Endothelial cell of umbilical vein (primary cell): ENCODE measurements at regions not wholly inside any gene's neighbourhood (a gene's known extent, or its start where the extent isn't known, plus 50 kb on each side); places are given as distances from the start of the nearest gene placed in this dataset.

Experiments used
- BruUV-seq: library from RNA; stranded (reverse); fragments of 400-500 nt; replicated peaks from 2 replicates; lab custom pipeline; 2021; lab: Mats Ljungman, UMichigan
- CTCF ChIA-PET: fragments of 300-600, 350-600 bp; sonication (Branson Sonifier 250); formaldehyde crosslinking; loops from one replicate; lab custom pipeline; 2021; ENCODE audit warnings: antibody characterized with exemption, inconsistent platforms; lab: Charles Lee
- POLR2A ChIA-PET: fragments of 300-600, 350-600 bp; sonication (Branson Sonifier 250); formaldehyde crosslinking; loops from one replicate; lab custom pipeline; 2021; ENCODE audit warnings: antibody characterized with exemption, inconsistent platforms; lab: Charles Lee
- DNase-seq: peaks from one replicate; pipeline ENCODE4 v3.0.0-alpha.2; 2011; ENCODE audit warnings: low read depth, low spot score
- FAIRE-seq: peaks from 2 replicates; lab custom pipeline; 2011; peaks lifted over from hg19 to GRCh38; lab: Jason Lieb, UNC
- H2AFZ ChIP-seq: 2 replicates; pipeline ENCODE4 v1.6.0; 2012; ENCODE audit warnings: low read depth, low read length, control low read depth, inconsistent platforms
- H3K27ac ChIP-seq: 2 replicates; pipeline ENCODE4 v1.5.1; 2011; ENCODE audit warnings: low read depth, mild to moderate bottlenecking, control low read depth, low read length, moderate library complexity; ENCODE audit not compliant: insufficient read depth
- H3K27me3 ChIP-seq, 2 experiments: 2 replicates each; pipeline versions ENCODE4 v1.6.0 to v1.6.1; 2011; ENCODE audit warnings: low read length in 2 of 2, mixed read lengths in 1 of 2; ENCODE audit not compliant: control insufficient read depth in 2 of 2, insufficient read depth in 2 of 2
- H3K36me3 ChIP-seq, 2 experiments: 2 replicates in 1 of 2; 3 replicates in 1 of 2; pipeline ENCODE4 v1.5.1; 2011; ENCODE audit warnings: low read length in 2 of 2, mild to moderate bottlenecking in 1 of 2, moderate library complexity in 1 of 2; ENCODE audit not compliant: control insufficient read depth in 2 of 2, insufficient read depth in 2 of 2; ENCODE audit errors: extremely low read depth in 1 of 2
- H3K4me1 ChIP-seq: 3 replicates; pipeline ENCODE4 v1.5.1; 2011; ENCODE audit warnings: mild to moderate bottlenecking, low read length; ENCODE audit not compliant: control insufficient read depth, insufficient read depth; ENCODE audit errors: extremely low read depth
- H3K4me2 ChIP-seq: 2 replicates; pipeline ENCODE4 v1.6.1; 2011; ENCODE audit warnings: low read length, control low read depth, mixed read lengths; ENCODE audit not compliant: insufficient read depth
- H3K4me3 ChIP-seq, 3 experiments: fragments of 200-600 bp in 1 of 3; sonication (generic), shearing (Covaris generic) in 1 of 3; replicated peaks in 1 of 3; 2 replicates each; pipeline ENCODE4 v1.5.1; 2011 to 2016; ENCODE audit warnings: control low read depth in 3 of 3, low read length in 3 of 3, mild to moderate bottlenecking in 2 of 3, inconsistent platforms in 1 of 3, low read depth in 1 of 3, moderate library complexity in 1 of 3; ENCODE audit not compliant: insufficient read depth in 1 of 3
- H3K79me2 ChIP-seq: 2 replicates; pipeline ENCODE4 v1.6.0; 2012; ENCODE audit warnings: low read length, inconsistent platforms; ENCODE audit not compliant: control insufficient read depth, insufficient read depth
- H3K9ac ChIP-seq: replicated peaks from 2 replicates; pipeline ENCODE3; 2011; ENCODE audit warnings: low read length, control low read depth; ENCODE audit not compliant: insufficient read depth; ENCODE audit errors: extremely low read depth
- H3K9me1 ChIP-seq: replicated peaks from 3 replicates; pipeline ENCODE4 v1.6.0; 2011; ENCODE audit warnings: mild to moderate bottlenecking, low read length; ENCODE audit not compliant: control insufficient read depth, insufficient read depth; ENCODE audit errors: extremely low read depth
- H3K9me3 ChIP-seq: replicated peaks from 2 replicates; pipeline ENCODE4 v1.5.1; 2012; ENCODE audit warnings: low read length, inconsistent platforms; ENCODE audit not compliant: control insufficient read depth, insufficient read depth
- H4K20me1 ChIP-seq: replicated peaks from 2 replicates; pipeline ENCODE3; 2011; ENCODE audit warnings: mild to moderate bottlenecking, low read length; ENCODE audit not compliant: control insufficient read depth, insufficient read depth; ENCODE audit errors: extremely low read depth
- CTCF ChIP-seq, 2 donors: IDR thresholded peaks; 1 replicate in 1 of 2; 2 replicates in 1 of 2; pipeline ENCODE4 v1.5.1; 2011; ENCODE audit warnings: low read length in 2 of 2, mild to moderate bottlenecking in 2 of 2, moderate library complexity in 2 of 2, control low read depth in 1 of 2, inconsistent platforms in 1 of 2, low read depth in 1 of 2; ENCODE audit not compliant: insufficient read depth in 1 of 2; ENCODE audit errors: extremely low read depth in 1 of 2
- FOS ChIP-seq: IDR thresholded peaks from 2 replicates; pipeline ENCODE4 v1.6.1; 2011; ENCODE audit warnings: mild to moderate bottlenecking, low read length, moderate library complexity, borderline replicate concordance; ENCODE audit not compliant: insufficient read depth
- GATA2 ChIP-seq: IDR thresholded peaks from 2 replicates; pipeline ENCODE4 v1.7.0; 2011; ENCODE audit warnings: low read depth, mild to moderate bottlenecking, moderate library complexity, mixed read lengths, low read length; ENCODE audit not compliant: insufficient read length, insufficient read depth
- JUN ChIP-seq: IDR thresholded peaks from 2 replicates; pipeline ENCODE4 v1.6.1; 2011; ENCODE audit warnings: borderline replicate concordance, low read depth; ENCODE audit not compliant: insufficient read length, insufficient read depth
- MAX ChIP-seq: IDR thresholded peaks from 2 replicates; pipeline ENCODE4 v1.6.1; 2011; ENCODE audit not compliant: insufficient read depth, insufficient read length
- MYC ChIP-seq: IDR thresholded peaks from one replicate; pipeline ENCODE4 v1.6.1; 2011; ENCODE audit warnings: mild to moderate bottlenecking, low read depth, low read length
- POLR2A ChIP-seq: IDR thresholded peaks from 2 replicates; pipeline ENCODE4 v1.6.1; 2012; ENCODE audit warnings: low read depth, mild to moderate bottlenecking, control low read depth, low read length
- POLR2AphosphoS5 ChIP-seq: IDR thresholded peaks from 2 replicates; pipeline ENCODE4 v1.6.1; 2012; ENCODE audit warnings: low read depth, mild to moderate bottlenecking, control low read depth, low read length, moderate library complexity; ENCODE audit not compliant: insufficient read depth
- dilution Hi-C: fragments of 300-500 bp; cut with MboI; formaldehyde crosslinking; loops from one replicate; pipeline ENCODE4 v1.15.0; 2019; ENCODE audit warnings: low sequenced_read_pairs; ENCODE audit not compliant: extremely low pct_ligation_motif_present
- intact Hi-C: fragments of 100-400 bp; cut with micrococcal nuclease; formaldehyde crosslinking; loops from one replicate; pipeline ENCODE4 v1.10.0; 2022

GRCh38 chr5:84688566-84688965, 303.9 kb upstream of the EDIL3 start:
- no peaks in the 10 kb centered on the region for H3K4me1 ChIP-seq
- H3K27ac ChIP-seq, result no peak overlapping the region
- no peaks in the 10 kb centered on the region for H4K20me1 ChIP-seq
- H3K9ac ChIP-seq, result no peak overlapping the region
- ChIA-PET POLR2A (no interaction called here), CTCF (no interaction called here)
- no peaks in the 10 kb centered on the region for H3K79me2 ChIP-seq
- BruUV-seq, result no TSS peak
- intact Hi-C loops (no loop called here), dilution Hi-C loops (no loop called here)
- TF ChIP-seq JUN (no peak), POLR2A (no peak), MYC (no peak), GATA2 (no peak), CTCF (IDR thresholded peaks at IDR 0.05; ENCODE audit: extremely low read depth in 1 of 2, insufficient read depth in 1 of 2, low read depth in 1 of 2, low read length in 2 of 2) (no peak)
- H3K9me1 ChIP-seq, result no peaks in the 10 kb centered on the region
- no peak overlapping the region for H2AFZ ChIP-seq
- FAIRE-seq (no peak), DNase-seq (no peak)
- H3K4me2 ChIP-seq, result no peak overlapping the region
- no peaks in the 10 kb centered on the region for H3K27me3 ChIP-seq
- H3K4me3 ChIP-seq, result no peak overlapping the region
- H3K36me3 ChIP-seq, result no peaks in the 10 kb centered on the region
- no peaks in the 10 kb centered on the region for H3K9me3 ChIP-seq

GRCh38 chr5:84685121-84685894, 300.6 kb upstream of the EDIL3 start:
- Histone ChIP-seq H3K4me2 (no peak overlapping the region), H3K27ac (no peak overlapping the region), H3K9ac (no peak overlapping the region), H3K4me3 (no peak overlapping the region), H3K9me1 (no peaks in the 10 kb centered on the region), H4K20me1 (no peaks in the 10 kb centered on the region), H3K79me2 (no peaks in the 10 kb centered on the region), H2AFZ (no peak overlapping the region), H3K4me1 (no peaks in the 10 kb centered on the region), H3K36me3 (no peaks in the 10 kb centered on the region), H3K27me3 (no peaks in the 10 kb centered on the region), H3K9me3 (no peaks in the 10 kb centered on the region)
- BruUV-seq, result no TSS peak
- ChIA-PET POLR2A (no interaction called here), CTCF (no interaction called here)
- no peak for FAIRE-seq
- dilution Hi-C loops (no loop called here), intact Hi-C loops (no loop called here)
- TF ChIP-seq CTCF (IDR thresholded peaks at IDR 0.05; ENCODE audit: extremely low read depth in 1 of 2, insufficient read depth in 1 of 2, low read depth in 1 of 2, low read length in 2 of 2) (no peak), POLR2AphosphoS5 (no peak), MYC (no peak), FOS (no peak), JUN (no peak), MAX (no peak), GATA2 (no peak)
- DNase-seq, result no peak
